C4-2B (cell line): ENCODE measurements at regions not wholly inside any gene's neighbourhood (a gene's known extent, or its start where the extent isn't known, plus 50 kb on each side); places are given as distances from the start of the nearest gene placed in this dataset.

Experiments
- ZFX ChIP-seq: fragments of 450-650 bp; IDR thresholded peaks from 2 replicates; pipeline ENCODE4 v1.6.1; 2017
- TF ChIP-seq, protein P1 (sequence below): fragments of 450-650 bp; conservative IDR thresholded peaks from 2 replicates; pipeline ENCODE4 v1.5.1; 2017; ENCODE audit warnings: mild to moderate bottlenecking

DNA sequence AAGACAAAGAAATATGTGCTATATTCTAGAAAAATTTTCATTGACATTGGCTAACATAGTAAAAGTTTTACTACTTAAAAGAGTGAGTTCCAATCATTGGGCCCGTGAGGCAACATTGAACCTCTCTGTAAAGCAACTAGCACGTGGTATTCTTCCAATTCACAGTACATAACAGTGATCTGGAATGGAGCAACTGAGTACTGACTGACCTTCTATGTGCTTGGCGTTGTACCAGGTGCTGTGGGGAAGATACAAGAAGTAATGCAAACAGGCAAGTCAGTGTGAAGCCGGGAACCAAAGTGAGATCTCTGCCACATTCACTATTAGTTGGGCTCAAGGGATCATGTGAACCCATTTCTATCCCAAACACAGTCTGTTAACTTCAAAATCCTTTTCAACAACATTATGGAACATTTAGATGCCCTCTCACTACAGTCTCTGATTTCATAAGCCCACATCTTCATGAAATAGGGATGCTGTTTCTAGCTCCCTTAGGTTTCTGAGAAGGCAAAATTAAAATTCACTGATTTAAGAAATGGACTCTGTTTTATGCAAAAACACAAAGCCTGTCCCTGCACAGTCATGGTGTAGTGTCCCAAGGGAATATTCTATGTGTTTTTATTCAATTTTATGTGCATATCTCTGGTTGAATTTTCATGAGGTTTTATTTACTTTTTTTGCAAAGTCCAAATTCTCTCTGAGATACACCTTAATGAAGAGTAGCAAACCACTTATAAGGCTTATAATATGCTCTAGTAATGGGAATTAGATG is 61.8 kb upstream of the NCAM1 start:
- TF ChIP-seq, protein P1, sequence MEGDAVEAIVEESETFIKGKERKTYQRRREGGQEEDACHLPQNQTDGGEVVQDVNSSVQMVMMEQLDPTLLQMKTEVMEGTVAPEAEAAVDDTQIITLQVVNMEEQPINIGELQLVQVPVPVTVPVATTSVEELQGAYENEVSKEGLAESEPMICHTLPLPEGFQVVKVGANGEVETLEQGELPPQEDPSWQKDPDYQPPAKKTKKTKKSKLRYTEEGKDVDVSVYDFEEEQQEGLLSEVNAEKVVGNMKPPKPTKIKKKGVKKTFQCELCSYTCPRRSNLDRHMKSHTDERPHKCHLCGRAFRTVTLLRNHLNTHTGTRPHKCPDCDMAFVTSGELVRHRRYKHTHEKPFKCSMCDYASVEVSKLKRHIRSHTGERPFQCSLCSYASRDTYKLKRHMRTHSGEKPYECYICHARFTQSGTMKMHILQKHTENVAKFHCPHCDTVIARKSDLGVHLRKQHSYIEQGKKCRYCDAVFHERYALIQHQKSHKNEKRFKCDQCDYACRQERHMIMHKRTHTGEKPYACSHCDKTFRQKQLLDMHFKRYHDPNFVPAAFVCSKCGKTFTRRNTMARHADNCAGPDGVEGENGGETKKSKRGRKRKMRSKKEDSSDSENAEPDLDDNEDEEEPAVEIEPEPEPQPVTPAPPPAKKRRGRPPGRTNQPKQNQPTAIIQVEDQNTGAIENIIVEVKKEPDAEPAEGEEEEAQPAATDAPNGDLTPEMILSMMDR = no peak
- TF ChIP-seq ZFX = no peak
